Thyroid gland (tissue), 4 donors: ENCODE measurements at regions not wholly inside any gene's neighbourhood (a gene's known extent, or its start where the extent isn't known, plus 50 kb on each side); places are given as distances from the start of the nearest gene placed in this dataset.

Source experiments
- CTCF ChIP-seq, 6 experiments: fragments of 200-600 bp in 3 of 6; fragments of 450-650 bp in 3 of 6; sonication (generic) in 3 of 6; IDR thresholded peaks; one replicate each; pipeline ENCODE4 v1.5.1; 2016 to 2019; ENCODE audit warnings: antibody characterized with exemption in 6 of 6, mild to moderate bottlenecking in 2 of 6, inconsistent platforms in 1 of 6, moderate library complexity in 1 of 6
- POLR2A ChIP-seq, 2 donors: fragments of 450-650 bp; IDR thresholded peaks; one replicate each; pipeline ENCODE4 v1.6.1; 2017; ENCODE audit warnings: antibody characterized with exemption in 2 of 2, mild to moderate bottlenecking in 2 of 2, moderate library complexity in 1 of 2

- TF ChIP-seq CTCF (IDR thresholded peaks at IDR 0.05) (no peak), POLR2A (IDR thresholded peaks at IDR 0.05) (no peak)
Observed at GRCh38 chr1:110743397-110743796, 68.7 kb upstream of the KCNA3 start.
